Fibroblast of villous mesenchyme (primary cell): ENCODE measurements at regions not wholly inside any gene's neighbourhood (a gene's known extent, or its start where the extent isn't known, plus 50 kb on each side); places are given as distances from the start of the nearest gene placed in this dataset.
A peak's percentile ranks its signal among the peaks of the same experiment; 100 is the strongest.

Source experiments
- DNase-seq: peaks from one replicate; pipeline ENCODE4 v3.0.0-alpha.2; 2010; ENCODE audit warnings: low read depth
- H3K4me3 ChIP-seq: 2 replicates; pipeline ENCODE4 v1.5.1; 2011; ENCODE audit warnings: low read depth, mild to moderate bottlenecking, low read length
- CTCF ChIP-seq: IDR thresholded peaks from 2 replicates; pipeline ENCODE4 v1.5.1; 2012; ENCODE audit warnings: low read depth, mild to moderate bottlenecking, low read length; ENCODE audit not compliant: insufficient read depth

GRCh38 chr7:112905950-112906349 lies 115.8 kb upstream of the TMEM168 start:
- no peak overlapping the region for H3K4me3 ChIP-seq
- DNase-seq, result no peak
- no peak for TF ChIP-seq CTCF

- no peak for DNase-seq
- no peak overlapping the region for H3K4me3 ChIP-seq
- no peak for TF ChIP-seq CTCF
Measured at GRCh38 chr7:112905413-112905812, 115.2 kb upstream of the TMEM168 start.

GRCh38 chr7:112898432-112899290 lies 108.5 kb upstream of the TMEM168 start:
- peak; percentile 72 for DNase-seq

GRCh38 chr7:112897839-112898431 lies 107.7 kb upstream of the TMEM168 start:
- no peak for TF ChIP-seq CTCF
- DNase-seq, result no peak
- no peak overlapping the region for H3K4me3 ChIP-seq

More at GRCh38 chr7:112898432-112899290, 108.5 kb upstream of the TMEM168 start:
- TF ChIP-seq CTCF, result peak; percentile 88
- H3K4me3 ChIP-seq, result no peak overlapping the region

GRCh38 chr7:112896026-112896601 lies 105.9 kb upstream of the TMEM168 start:
- DNase-seq, result no peak
- TF ChIP-seq CTCF, result no peak
- no peak overlapping the region for H3K4me3 ChIP-seq

GRCh38 chr7:112892263-112892662 lies 102.1 kb upstream of the TMEM168 start:
- H3K4me3 ChIP-seq, result no peak overlapping the region
- no peak for TF ChIP-seq CTCF
- DNase-seq, result peak; percentile 11
